Omental fat pad (tissue), 3 donors: ENCODE measurements at regions not wholly inside any gene's neighbourhood (a gene's known extent, or its start where the extent isn't known, plus 50 kb on each side); places are given as distances from the start of the nearest gene placed in this dataset.

Experiments
- ATAC-seq: fragments of 150-250 bp; one replicate; pipeline ENCODE4 v1.9.1; 2016; ENCODE audit warnings: mild to moderate bottlenecking, moderate library complexity; ENCODE audit not compliant: low FRiP score
- DNase-seq: peaks from one replicate; pipeline ENCODE4 v3.0.0-alpha.2; 2019; ENCODE audit warnings: low spot score
- CTCF ChIP-seq, 3 donors: fragments of 450-650 bp; IDR thresholded peaks; one replicate each; pipeline ENCODE4 v1.5.1; 2016 to 2017; ENCODE audit warnings: antibody characterized with exemption in 3 of 3, mild to moderate bottlenecking in 3 of 3, moderate library complexity in 2 of 3

GRCh38 chr5:78726571-78726970 lies 78.0 kb upstream of the LHFPL2 start:
- TF ChIP-seq CTCF (IDR thresholded peaks at IDR 0.05): no peak
- ATAC-seq (no peak), DNase-seq (no peak)

- no peak for ATAC-seq
- TF ChIP-seq CTCF (IDR thresholded peaks at IDR 0.05): no peak
- no peak for DNase-seq
These were observed 77.4 kb upstream of the LHFPL2 start for GRCh38 chr5:78726003-78726402.

GRCh38 chr5:78724061-78724460 lies 75.5 kb upstream of the LHFPL2 start:
- no peak for TF ChIP-seq CTCF (IDR thresholded peaks at IDR 0.05)
- ATAC-seq (no peak), DNase-seq (no peak)

GRCh38 chr5:78720997-78721396 lies 72.4 kb upstream of the LHFPL2 start:
- DNase-seq: no peak
- no peak for ATAC-seq
- no peak for TF ChIP-seq CTCF (IDR thresholded peaks at IDR 0.05)

GRCh38 chr5:78720227-78720985 lies 71.8 kb upstream of the LHFPL2 start:
- no peak for ATAC-seq
- no peak for TF ChIP-seq CTCF (IDR thresholded peaks at IDR 0.05)
- DNase-seq: no peak

- TF ChIP-seq CTCF (IDR thresholded peaks at IDR 0.05): no peak
- ATAC-seq: no peak
- no peak for DNase-seq
These were observed 71.1 kb upstream of the LHFPL2 start for GRCh38 chr5:78719504-78720219.

- ATAC-seq (no peak), DNase-seq (no peak)
- TF ChIP-seq CTCF (IDR thresholded peaks at IDR 0.05): no peak
These were observed 70.3 kb upstream of the LHFPL2 start for GRCh38 chr5:78718824-78719223.
